Stimulated activated naive CD8-positive, alpha-beta T cell treated with anti-CD3 and anti-CD28 coated beads, Interleukin-15, Interleukin-2, amounts not matched to agents 100 ng/mL and 50 ng/mL, for 24 hours (primary cell): ENCODE measurements at regions not wholly inside any gene's neighbourhood (a gene's known extent, or its start where the extent isn't known, plus 50 kb on each side); places are given as distances from the start of the nearest gene placed in this dataset.
"Not testable (repeated sequence)": the region's sequence is repeated elsewhere in the genome, so short reads cannot be mapped to it uniquely, and the experiment has no call there.

Source experiments
- H3K27ac Mint-ChIP-seq: one replicate; pipeline ENCODE4 v1.8.0; 2021; ENCODE audit warnings: mild to moderate bottlenecking, mixed read lengths
- H3K27me3 Mint-ChIP-seq: one replicate; pipeline ENCODE4 v1.8.0; 2021; ENCODE audit warnings: mixed read lengths
- H3K36me3 Mint-ChIP-seq: one replicate; pipeline ENCODE4 v1.8.0; 2021; ENCODE audit warnings: low read depth, mixed read lengths
- H3K4me1 Mint-ChIP-seq: one replicate; pipeline ENCODE4 v1.8.0; 2021; ENCODE audit warnings: low read depth, mixed read lengths
- H3K4me3 Mint-ChIP-seq: one replicate; pipeline ENCODE4 v1.8.0; 2021; ENCODE audit warnings: mild to moderate bottlenecking, mixed read lengths
- H3K9me3 Mint-ChIP-seq: one replicate; pipeline ENCODE4 v1.8.0; 2021; ENCODE audit warnings: mixed read lengths

DNA sequence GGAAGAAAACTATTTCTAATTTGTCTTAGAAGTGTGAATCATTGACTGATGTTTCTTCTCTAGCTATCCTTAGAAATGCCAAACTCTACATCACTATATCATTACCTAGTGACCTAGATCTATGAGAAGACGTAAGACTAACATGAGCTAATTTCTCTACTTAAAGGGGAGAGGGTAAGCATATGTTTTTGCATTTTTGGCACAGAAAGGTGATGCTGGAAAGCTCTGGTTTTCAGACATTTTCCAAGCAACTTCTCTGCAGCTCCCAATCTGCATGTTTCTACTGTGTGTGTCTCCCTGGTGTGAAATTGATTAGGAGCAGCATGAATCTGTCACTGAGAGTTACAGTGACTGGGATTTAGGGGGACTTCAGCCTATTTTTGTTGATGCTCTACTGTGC lies 235.2 kb upstream of the LINC00305 start:
- Mint-ChIP-seq H3K4me3 (no peak overlapping the region), H3K4me1 (no peaks in the 10 kb centered on the region), H3K36me3 (no peaks in the 10 kb centered on the region), H3K27ac (no peak overlapping the region), H3K9me3 (peaks cover 8% of the 10 kb centered on the region), H3K27me3 (no peaks in the 10 kb centered on the region)

DNA sequence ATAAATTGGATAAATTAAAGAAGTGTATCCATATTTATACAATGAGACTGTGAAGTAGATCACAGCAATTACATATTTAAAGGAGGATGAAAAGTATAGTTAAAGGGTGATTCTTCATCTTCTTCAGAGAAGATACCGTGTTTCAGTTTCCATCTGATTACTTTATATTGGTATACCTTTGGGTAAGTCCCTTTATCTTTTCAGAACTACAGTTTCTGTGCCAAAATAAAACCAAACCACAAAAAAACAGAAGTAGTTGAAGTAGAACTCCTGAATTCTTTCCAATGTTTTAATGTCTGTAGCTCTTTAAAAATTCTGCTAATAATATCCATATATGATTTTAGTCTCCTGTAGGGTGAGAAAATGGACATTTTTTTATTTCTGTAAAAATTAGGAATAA lies 231.2 kb upstream of the LINC00305 start:
- no peaks in the 10 kb centered on the region for H3K27me3 Mint-ChIP-seq
- no peak overlapping the region for H3K27ac Mint-ChIP-seq
- H3K4me1 Mint-ChIP-seq, result no peaks in the 10 kb centered on the region
- H3K36me3 Mint-ChIP-seq, result no peaks in the 10 kb centered on the region
- no peak overlapping the region for H3K4me3 Mint-ChIP-seq
- peaks cover 17% of the 10 kb centered on the region for H3K9me3 Mint-ChIP-seq

DNA sequence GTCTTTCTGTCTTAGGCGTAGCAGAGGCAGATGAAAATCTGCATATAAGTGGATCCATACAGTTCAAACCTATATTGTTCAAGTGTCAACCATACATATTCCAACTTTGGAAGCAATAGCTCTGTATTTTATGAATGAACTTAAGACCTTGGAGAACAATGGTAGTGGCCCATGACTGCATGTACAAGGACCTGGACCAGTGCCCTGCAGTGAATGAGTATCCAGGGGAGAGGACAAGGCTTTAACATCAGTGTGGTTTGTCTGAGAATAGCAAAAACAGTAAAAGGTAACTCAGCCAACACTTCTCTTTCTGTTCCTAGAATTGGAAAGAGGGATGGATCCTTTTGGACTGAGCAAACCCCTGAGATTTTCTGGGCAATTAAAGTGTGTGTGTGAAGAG lies 230.8 kb upstream of the LINC00305 start:
- Mint-ChIP-seq H3K9me3 (peaks cover 17% of the 10 kb centered on the region), H3K27me3 (no peaks in the 10 kb centered on the region), H3K36me3 (no peaks in the 10 kb centered on the region), H3K4me3 (no peak overlapping the region), H3K4me1 (no peaks in the 10 kb centered on the region), H3K27ac (no peak overlapping the region)

DNA sequence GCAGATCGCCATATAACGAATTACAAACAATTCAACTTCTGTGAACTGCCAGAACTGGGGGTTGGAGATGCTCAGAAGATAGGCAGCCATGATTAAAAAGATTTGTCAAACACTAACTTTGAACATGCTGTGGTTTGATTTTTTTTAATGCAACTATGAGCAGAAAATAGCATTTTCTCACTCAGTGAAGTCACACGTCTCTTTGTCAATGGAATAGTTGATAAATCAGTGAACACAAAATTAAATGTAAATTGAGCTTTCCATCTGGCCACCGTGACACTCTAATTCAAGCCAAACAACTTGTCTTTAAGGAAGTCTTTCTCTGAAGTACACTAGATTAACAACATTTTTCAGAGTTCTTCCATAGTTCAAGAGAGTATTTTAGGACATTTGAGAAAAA lies 228.6 kb upstream of the LINC00305 start:
- Mint-ChIP-seq H3K4me1 (no peaks in the 10 kb centered on the region), H3K4me3 (no peak overlapping the region), H3K36me3 (no peaks in the 10 kb centered on the region), H3K27me3 (no peaks in the 10 kb centered on the region), H3K9me3 (peaks cover 17% of the 10 kb centered on the region), H3K27ac (no peak overlapping the region)

DNA sequence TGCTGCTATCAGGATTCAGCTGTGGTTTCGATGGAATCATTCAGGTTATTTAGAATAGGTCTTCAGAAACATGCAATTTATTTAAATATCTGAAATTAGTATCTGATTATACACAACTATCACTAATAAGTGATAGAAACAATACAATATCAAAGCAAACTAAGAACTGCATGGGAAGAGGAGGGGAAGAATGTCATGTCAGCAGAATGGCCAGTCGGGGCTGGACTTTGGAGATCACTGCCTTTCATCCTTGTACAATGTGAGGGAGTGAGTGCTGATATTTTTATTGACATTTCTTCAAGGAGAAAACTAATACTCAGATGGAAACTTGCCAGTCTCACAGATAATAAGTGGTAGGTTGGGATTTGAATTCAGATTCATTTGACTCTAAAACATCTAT lies 224.0 kb upstream of the LINC00305 start:
- no peak overlapping the region for H3K4me3 Mint-ChIP-seq
- H3K36me3 Mint-ChIP-seq, result no peaks in the 10 kb centered on the region
- H3K9me3 Mint-ChIP-seq, result peaks cover 10% of the 10 kb centered on the region
- no peaks in the 10 kb centered on the region for H3K4me1 Mint-ChIP-seq
- no peaks in the 10 kb centered on the region for H3K27me3 Mint-ChIP-seq
- H3K27ac Mint-ChIP-seq, result no peak overlapping the region

DNA sequence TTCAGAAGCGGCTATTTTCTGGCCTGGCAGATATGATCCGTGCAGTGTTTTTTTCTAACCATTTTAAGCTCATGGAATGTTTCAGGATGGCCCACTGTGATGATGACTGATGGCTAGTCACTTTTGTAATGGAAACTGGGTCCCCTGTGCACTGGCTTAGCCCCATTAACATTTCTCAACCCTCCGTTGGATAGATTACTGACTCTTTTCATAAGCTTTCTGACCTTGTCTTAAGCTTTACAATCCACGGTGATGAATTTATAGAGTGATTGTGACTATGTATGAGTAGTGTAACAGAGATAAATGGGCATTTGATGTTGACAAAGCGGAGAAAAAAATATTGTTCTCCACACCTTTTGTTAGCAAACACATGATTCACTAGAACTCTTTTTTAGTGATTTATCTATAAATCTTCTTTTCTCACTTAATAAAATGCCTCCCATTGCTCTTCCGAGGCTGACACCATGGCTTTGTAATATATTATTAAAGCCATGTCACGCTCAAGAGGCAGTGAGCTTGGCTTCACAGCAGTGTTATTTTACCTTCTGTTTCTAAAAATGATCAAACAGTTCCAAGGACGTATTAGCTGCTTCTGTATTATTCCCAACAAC lies 221.0 kb upstream of the LINC00305 start:
- H3K4me1 Mint-ChIP-seq, H3K9me3 Mint-ChIP-seq, H3K4me3 Mint-ChIP-seq, H3K27ac Mint-ChIP-seq, H3K36me3 Mint-ChIP-seq, H3K27me3 Mint-ChIP-seq: not testable (repeated sequence)

DNA sequence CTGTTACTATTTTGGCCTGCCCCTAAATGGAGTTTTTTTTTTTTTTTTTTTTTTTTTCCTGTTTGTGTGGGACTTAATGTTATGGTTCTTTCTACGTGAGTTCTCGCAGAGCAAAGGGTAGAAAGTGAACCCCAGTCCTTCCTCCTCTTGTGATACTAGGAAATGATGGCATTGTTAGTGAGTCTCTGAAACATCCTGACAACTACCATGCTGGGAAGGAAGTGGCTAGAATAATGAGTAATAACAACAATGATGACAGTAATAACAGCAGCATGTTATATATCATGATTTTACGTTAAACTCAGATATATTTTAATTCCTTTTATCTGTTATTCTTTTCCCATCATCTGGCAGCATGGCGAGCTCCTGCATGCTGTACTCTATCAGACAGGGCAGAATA lies 216.2 kb upstream of the LINC00305 start:
- H3K27ac Mint-ChIP-seq, result no peak overlapping the region
- H3K27me3 Mint-ChIP-seq, result no peaks in the 10 kb centered on the region
- H3K4me1 Mint-ChIP-seq, result no peaks in the 10 kb centered on the region
- H3K9me3 Mint-ChIP-seq, result peaks cover 12% of the 10 kb centered on the region
- no peak overlapping the region for H3K4me3 Mint-ChIP-seq
- H3K36me3 Mint-ChIP-seq, result no peaks in the 10 kb centered on the region

DNA sequence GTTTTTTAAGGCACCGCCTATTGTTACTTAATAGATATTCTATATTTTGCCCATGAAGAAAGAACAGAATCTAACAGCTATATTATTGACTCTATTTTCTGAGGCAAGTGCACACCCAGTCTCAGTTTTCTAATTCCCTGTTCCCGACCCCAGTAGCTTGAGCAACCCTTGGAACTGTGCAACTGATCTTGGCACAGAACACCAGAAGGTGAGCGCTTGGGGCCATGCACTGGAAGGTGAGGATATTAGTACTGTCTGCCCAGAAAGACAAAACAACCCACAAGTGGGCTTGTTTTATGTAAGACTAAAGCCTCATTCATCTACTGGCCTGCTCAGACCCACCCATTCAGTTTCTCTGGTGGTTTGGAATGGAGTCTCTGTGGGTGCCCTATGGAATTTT lies 188.8 kb upstream of the LINC00305 start:
- H3K4me3 Mint-ChIP-seq, result no peak overlapping the region
- peaks cover 3% of the 10 kb centered on the region for H3K9me3 Mint-ChIP-seq
- H3K36me3 Mint-ChIP-seq, result no peaks in the 10 kb centered on the region
- H3K27ac Mint-ChIP-seq, result no peak overlapping the region
- no peaks in the 10 kb centered on the region for H3K27me3 Mint-ChIP-seq
- no peaks in the 10 kb centered on the region for H3K4me1 Mint-ChIP-seq

DNA sequence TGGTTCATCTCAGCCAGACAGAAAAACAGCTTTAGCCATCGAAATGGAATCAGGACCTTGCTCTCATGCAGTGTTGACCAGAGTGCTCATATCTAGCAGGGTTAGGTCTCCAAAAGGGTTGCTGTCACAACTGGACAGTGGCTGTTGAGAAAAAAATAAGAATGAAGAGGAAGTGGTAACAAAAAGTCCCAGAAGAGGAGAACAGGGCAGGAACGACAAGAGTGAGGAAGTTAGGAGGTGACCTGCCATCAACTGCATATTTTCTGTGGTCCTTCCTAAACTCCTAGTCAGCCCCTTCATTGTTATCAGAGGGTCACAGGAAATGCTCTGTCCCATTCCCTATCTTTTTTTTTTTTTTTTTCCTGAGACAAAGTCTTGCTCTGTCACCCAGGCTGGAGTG lies 188.1 kb upstream of the LINC00305 start:
- H3K27ac Mint-ChIP-seq, result no peak overlapping the region
- no peaks in the 10 kb centered on the region for H3K27me3 Mint-ChIP-seq
- no peak overlapping the region for H3K4me3 Mint-ChIP-seq
- H3K9me3 Mint-ChIP-seq, result peaks cover 3% of the 10 kb centered on the region
- no peaks in the 10 kb centered on the region for H3K4me1 Mint-ChIP-seq
- no peaks in the 10 kb centered on the region for H3K36me3 Mint-ChIP-seq

DNA sequence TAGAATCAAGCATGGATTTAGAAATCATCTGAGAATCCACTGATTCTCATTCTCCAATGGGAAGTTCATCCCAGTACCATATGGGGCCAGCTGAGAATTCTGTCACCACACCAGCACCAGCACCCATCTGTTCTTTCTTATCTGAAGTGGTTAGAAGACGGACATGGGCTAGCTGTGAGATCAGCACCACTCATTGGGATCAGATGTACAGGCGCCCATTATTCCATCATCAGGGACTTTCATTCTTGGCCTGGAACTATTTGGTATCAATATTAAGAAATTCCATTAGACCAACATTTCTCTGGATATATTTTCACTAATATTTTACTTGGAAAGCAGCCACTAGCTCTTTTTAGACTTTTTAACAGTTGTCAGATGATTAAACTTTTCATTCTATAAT lies 185.9 kb upstream of the LINC00305 start:
- Mint-ChIP-seq H3K9me3 (peaks cover 5% of the 10 kb centered on the region), H3K27me3 (no peaks in the 10 kb centered on the region), H3K27ac (no peak overlapping the region), H3K4me3 (no peak overlapping the region), H3K36me3 (no peaks in the 10 kb centered on the region), H3K4me1 (no peaks in the 10 kb centered on the region)

DNA sequence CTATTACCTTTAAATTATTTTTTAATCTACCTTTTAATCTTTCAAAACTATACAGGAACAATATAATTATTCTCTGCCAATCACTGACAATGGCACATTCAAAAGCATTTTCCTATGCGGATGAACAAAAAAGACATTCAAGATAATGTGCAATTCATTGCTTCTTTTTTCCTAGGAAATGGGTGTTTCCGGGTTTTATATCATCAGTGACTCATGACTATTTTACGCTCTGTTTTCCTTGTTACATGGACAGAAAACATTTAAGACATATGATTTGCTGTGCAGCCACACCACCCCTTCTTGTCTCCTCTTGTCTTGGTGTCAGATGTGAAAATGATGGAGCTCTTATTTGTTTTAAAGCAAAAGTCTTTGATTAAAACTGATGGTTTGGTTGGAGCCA lies 184.7 kb upstream of the LINC00305 start:
- Mint-ChIP-seq H3K27ac (no peak overlapping the region), H3K9me3 (peaks cover 3% of the 10 kb centered on the region), H3K27me3 (no peaks in the 10 kb centered on the region), H3K4me3 (no peak overlapping the region), H3K36me3 (no peaks in the 10 kb centered on the region), H3K4me1 (no peaks in the 10 kb centered on the region)

DNA sequence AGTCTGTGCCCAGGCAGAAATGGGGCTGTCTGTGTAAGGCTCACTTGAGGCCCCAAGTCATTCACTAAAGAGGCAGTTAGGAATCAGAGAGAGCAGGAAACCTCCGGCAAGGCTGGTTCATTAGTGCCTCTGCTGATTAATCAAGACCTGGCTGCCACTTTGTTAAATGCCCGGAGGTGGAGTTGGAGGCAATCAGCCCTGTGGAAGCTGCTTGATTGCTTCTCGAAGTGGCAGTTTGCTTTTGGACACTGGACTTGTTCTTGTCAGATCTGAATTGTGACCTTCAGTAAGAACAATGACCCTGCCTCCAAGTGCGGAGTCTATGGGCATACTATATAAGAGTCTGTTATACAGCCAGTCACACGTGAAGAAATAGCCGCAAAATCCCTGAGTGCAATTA lies 183.9 kb upstream of the LINC00305 start:
- Mint-ChIP-seq H3K4me1 (no peaks in the 10 kb centered on the region), H3K27ac (no peak overlapping the region), H3K4me3 (no peak overlapping the region), H3K27me3 (no peaks in the 10 kb centered on the region), H3K9me3 (peaks cover 3% of the 10 kb centered on the region), H3K36me3 (no peaks in the 10 kb centered on the region)

DNA sequence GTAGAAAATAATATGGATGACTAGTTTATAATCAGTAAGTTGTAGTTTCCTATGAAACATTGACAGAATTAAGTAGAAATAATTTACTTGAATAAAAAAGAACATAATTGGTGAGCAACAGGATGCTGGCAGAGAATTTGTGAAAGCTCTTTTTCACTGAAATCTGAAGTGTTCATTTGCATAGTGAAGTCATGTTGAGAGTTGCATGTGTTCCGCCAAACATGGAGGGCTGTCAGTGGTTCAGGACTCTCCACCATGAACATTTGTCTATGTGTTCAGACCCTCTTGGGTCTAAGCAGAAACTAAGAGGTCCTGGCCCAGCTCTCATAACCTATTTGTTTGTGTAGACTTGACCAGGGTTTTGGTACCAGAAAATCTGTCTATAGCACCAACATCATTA lies 182.5 kb upstream of the LINC00305 start:
- Mint-ChIP-seq H3K4me3 (no peak overlapping the region), H3K36me3 (no peaks in the 10 kb centered on the region), H3K9me3 (peaks cover 3% of the 10 kb centered on the region), H3K4me1 (no peaks in the 10 kb centered on the region), H3K27ac (no peak overlapping the region), H3K27me3 (no peaks in the 10 kb centered on the region)

DNA sequence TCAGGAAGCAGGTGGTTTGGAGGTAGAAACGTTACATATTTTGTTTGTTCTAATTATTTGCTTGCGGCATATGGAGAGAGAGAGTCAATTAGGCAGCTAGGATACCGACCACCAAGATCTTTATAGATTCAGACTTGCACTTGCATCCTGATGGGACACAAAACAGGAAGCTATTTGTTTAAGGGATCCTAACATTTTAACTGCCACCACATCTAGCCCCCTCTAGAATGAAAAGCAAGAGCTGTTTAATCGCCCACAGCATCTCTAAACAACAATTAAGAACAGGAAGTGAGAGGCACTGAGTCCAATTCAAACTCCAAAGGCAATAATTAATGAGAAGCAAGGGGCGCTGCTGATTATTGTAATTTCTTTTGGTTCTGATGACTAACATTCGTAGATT lies 182.0 kb upstream of the LINC00305 start:
- Mint-ChIP-seq H3K36me3 (no peaks in the 10 kb centered on the region), H3K9me3 (peaks cover 3% of the 10 kb centered on the region), H3K4me3 (no peak overlapping the region), H3K27ac (no peak overlapping the region), H3K4me1 (no peaks in the 10 kb centered on the region), H3K27me3 (no peaks in the 10 kb centered on the region)

DNA sequence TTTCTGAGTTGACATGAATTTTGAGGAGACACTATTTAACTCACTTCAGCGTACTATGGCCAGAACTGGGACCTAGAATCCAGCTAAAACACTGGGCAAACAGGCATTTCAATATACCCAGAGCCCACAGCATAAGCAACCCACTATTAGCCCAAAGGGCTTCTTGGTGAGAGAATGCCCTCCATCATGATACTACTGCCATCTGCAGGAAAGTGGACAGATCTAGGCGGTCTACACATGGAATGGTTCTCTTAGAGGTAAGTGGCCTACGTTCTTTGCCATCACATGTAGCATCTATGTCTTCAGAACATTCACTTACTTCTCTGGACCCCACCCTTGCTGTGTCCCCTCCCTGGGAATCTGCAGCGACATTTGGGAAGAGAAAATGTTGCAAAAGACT lies 181.3 kb upstream of the LINC00305 start:
- Mint-ChIP-seq H3K27ac (no peak overlapping the region), H3K4me3 (no peak overlapping the region), H3K9me3 (peaks cover 3% of the 10 kb centered on the region), H3K4me1 (no peaks in the 10 kb centered on the region), H3K27me3 (no peaks in the 10 kb centered on the region), H3K36me3 (no peaks in the 10 kb centered on the region)

DNA sequence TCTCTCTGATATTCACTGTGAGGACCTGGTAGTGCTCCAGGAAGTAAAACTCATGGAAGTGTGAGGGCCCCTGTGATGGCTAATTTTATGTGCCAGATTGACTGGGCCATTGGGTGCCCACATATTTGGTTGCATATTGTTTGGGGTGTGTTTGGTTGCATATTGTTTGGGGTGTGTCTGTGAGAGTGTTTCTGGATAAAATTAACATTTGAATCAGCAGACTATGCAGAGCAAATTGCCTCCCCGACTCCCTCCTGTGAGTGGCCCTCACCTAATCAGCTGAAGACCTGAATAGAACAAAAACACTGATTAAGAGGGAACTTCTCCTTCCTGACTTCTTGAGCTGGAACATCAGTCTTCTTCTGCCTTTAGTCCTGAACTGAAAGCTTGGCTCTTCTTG lies 173.3 kb upstream of the LINC00305 start:
- no peaks in the 10 kb centered on the region for H3K36me3 Mint-ChIP-seq
- H3K27me3 Mint-ChIP-seq, result no peaks in the 10 kb centered on the region
- H3K4me1 Mint-ChIP-seq, result no peaks in the 10 kb centered on the region
- H3K4me3 Mint-ChIP-seq, result no peak overlapping the region
- no peak overlapping the region for H3K27ac Mint-ChIP-seq
- H3K9me3 Mint-ChIP-seq, result peaks cover 16% of the 10 kb centered on the region
